Fibroblast of lung (primary cell): ENCODE measurements at regions not wholly inside any gene's neighbourhood (a gene's known extent, or its start where the extent isn't known, plus 50 kb on each side); places are given as distances from the start of the nearest gene placed in this dataset.

Experiments
- DNase-seq, 2 donors: peaks; one replicate each; pipeline versions ENCODE4 v3.0.0 to v3.0.0-alpha.2; 2010; ENCODE audit warnings: low read depth in 2 of 2
- H2AFZ ChIP-seq: 2 replicates; pipeline ENCODE4 v1.5.1; 2012; ENCODE audit warnings: low read length, control low read depth, inconsistent platforms
- H3K27ac ChIP-seq: 2 replicates; pipeline ENCODE4 v1.5.1; 2011; ENCODE audit warnings: low read length, control low read depth; ENCODE audit not compliant: insufficient read depth
- H3K27me3 ChIP-seq: 2 replicates; pipeline ENCODE4 v1.5.1; 2011; ENCODE audit warnings: mild to moderate bottlenecking, low read length; ENCODE audit not compliant: control insufficient read depth, insufficient read depth
- H3K36me3 ChIP-seq: 2 replicates; pipeline ENCODE4 v1.5.1; 2011; ENCODE audit warnings: low read length; ENCODE audit not compliant: control insufficient read depth, insufficient read depth
- H3K4me1 ChIP-seq: 2 replicates; pipeline ENCODE4 v1.5.1; 2011; ENCODE audit warnings: low read length; ENCODE audit not compliant: control insufficient read depth, insufficient read depth; ENCODE audit errors: extremely low read depth
- H3K4me2 ChIP-seq: 2 replicates; pipeline ENCODE4 v1.5.1; 2011; ENCODE audit warnings: low read length, control low read depth; ENCODE audit not compliant: insufficient read depth; ENCODE audit errors: extremely low read depth
- H3K4me3 ChIP-seq, 4 experiments: fragments of 200-600 bp in 1 of 4; sonication (generic) in 1 of 4; replicated peaks in 1 of 4; 2 replicates each; pipeline ENCODE4 v1.5.1; 2011 to 2016; ENCODE audit warnings: low read length in 4 of 4, low read depth in 3 of 4, mild to moderate bottlenecking in 3 of 4, control low read depth in 2 of 4, inconsistent platforms in 1 of 4, mixed read lengths in 1 of 4; ENCODE audit not compliant: insufficient read depth in 1 of 4; ENCODE audit errors: control extremely low read depth in 1 of 4
- H3K79me2 ChIP-seq: 2 replicates; pipeline ENCODE4 v1.5.1; 2012; ENCODE audit warnings: mild to moderate bottlenecking, low read length, inconsistent platforms; ENCODE audit not compliant: control insufficient read depth, insufficient read depth
- H3K9ac ChIP-seq: 2 replicates; pipeline ENCODE4 v1.5.1; 2011; ENCODE audit warnings: mild to moderate bottlenecking, low read length, control low read depth; ENCODE audit not compliant: insufficient read depth
- H3K9me3 ChIP-seq: 2 replicates; pipeline ENCODE4 v1.5.1; 2012; ENCODE audit warnings: low read depth, low read length; ENCODE audit not compliant: control insufficient read depth, insufficient read depth
- H4K20me1 ChIP-seq: 2 replicates; pipeline ENCODE4 v1.5.1; 2011; ENCODE audit warnings: low read length; ENCODE audit not compliant: control insufficient read depth, insufficient read depth; ENCODE audit errors: extremely low read depth
- EZH2 ChIP-seq: IDR thresholded peaks from 2 replicates; pipeline ENCODE4 v1.5.1; 2012; ENCODE audit warnings: low read length, control low read depth, mild to moderate bottlenecking; ENCODE audit errors: missing control alignments
- TF ChIP-seq, protein P1 (sequence below), 2 donors: IDR thresholded peaks in 1 of 2; conservative IDR thresholded peaks in 1 of 2; 1 replicate in 1 of 2; 2 replicates in 1 of 2; pipeline ENCODE4 v1.5.1; 2011 to 2012; ENCODE audit warnings: low read length in 2 of 2, control low read depth in 1 of 2, inconsistent platforms in 1 of 2, low read depth in 1 of 2, mild to moderate bottlenecking in 1 of 2

DNA sequence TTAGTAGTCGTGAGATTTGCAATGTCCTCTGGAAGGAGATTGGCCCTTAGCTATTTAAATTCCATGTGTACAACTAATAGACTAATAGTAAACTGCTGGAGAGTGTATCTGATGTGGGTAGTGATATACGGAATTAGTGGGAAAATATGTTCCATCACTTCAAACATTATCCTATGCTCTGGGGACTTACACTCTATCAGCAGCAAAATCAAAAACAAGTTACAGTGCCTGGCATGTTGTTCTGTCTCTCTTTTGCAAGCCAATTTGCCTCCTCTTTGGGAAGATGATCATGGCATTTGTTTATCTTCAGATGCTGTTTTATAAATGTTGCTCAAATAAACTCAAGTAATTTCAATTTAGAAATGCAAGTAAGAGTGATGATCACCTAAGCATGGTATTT, 311.9 kb upstream of the ACO1 start:
- no peak overlapping the region for H3K27ac ChIP-seq
- no peaks in the 10 kb centered on the region for H3K9me3 ChIP-seq
- H3K4me1 ChIP-seq = no peaks in the 10 kb centered on the region
- H3K4me2 ChIP-seq = no peak overlapping the region
- H3K4me3 ChIP-seq = no peak overlapping the region
- H3K27me3 ChIP-seq = no peaks in the 10 kb centered on the region
- no peak overlapping the region for H3K9ac ChIP-seq
- H3K79me2 ChIP-seq = no peaks in the 10 kb centered on the region
- H3K36me3 ChIP-seq = no peaks in the 10 kb centered on the region
- no peaks in the 10 kb centered on the region for H4K20me1 ChIP-seq
- DNase-seq = no peak
- no peak overlapping the region for H2AFZ ChIP-seq
- TF ChIP-seq, protein P1, sequence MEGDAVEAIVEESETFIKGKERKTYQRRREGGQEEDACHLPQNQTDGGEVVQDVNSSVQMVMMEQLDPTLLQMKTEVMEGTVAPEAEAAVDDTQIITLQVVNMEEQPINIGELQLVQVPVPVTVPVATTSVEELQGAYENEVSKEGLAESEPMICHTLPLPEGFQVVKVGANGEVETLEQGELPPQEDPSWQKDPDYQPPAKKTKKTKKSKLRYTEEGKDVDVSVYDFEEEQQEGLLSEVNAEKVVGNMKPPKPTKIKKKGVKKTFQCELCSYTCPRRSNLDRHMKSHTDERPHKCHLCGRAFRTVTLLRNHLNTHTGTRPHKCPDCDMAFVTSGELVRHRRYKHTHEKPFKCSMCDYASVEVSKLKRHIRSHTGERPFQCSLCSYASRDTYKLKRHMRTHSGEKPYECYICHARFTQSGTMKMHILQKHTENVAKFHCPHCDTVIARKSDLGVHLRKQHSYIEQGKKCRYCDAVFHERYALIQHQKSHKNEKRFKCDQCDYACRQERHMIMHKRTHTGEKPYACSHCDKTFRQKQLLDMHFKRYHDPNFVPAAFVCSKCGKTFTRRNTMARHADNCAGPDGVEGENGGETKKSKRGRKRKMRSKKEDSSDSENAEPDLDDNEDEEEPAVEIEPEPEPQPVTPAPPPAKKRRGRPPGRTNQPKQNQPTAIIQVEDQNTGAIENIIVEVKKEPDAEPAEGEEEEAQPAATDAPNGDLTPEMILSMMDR (conservative IDR thresholded peaks at IDR 0.05 in 1 of 2, IDR thresholded peaks at IDR 0.05 in 1 of 2; ENCODE audit: low read depth in 1 of 2, low read length in 2 of 2) = no peak
- TF ChIP-seq EZH2 = no peak

DNA sequence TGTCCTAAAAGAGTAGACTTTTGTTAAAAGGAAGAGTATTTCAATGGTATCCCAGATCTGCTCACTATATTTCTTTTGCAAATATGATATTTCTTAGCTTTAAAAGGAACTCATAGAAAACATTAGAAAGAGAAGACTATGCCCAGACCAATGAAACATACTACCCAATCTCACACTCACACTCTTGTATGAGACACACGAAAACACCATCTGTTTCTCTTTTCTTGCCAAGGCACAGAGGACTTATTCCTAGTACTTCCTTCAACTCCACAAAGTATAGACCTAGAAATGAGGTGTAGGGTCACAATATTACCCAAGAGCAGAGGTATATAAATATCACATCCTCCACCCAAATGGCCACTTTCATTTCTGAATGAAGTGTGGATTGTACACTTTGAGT, 292.4 kb upstream of the ACO1 start:
- no peak overlapping the region for H2AFZ ChIP-seq
- no peaks in the 10 kb centered on the region for H3K4me1 ChIP-seq
- no peaks in the 10 kb centered on the region for H3K79me2 ChIP-seq
- no peak for DNase-seq
- TF ChIP-seq, protein P1 (conservative IDR thresholded peaks at IDR 0.05 in 1 of 2, IDR thresholded peaks at IDR 0.05 in 1 of 2; ENCODE audit: low read depth in 1 of 2, low read length in 2 of 2) = no peak
- no peak for TF ChIP-seq EZH2
- H3K4me3 ChIP-seq = no peak overlapping the region
- no peaks in the 10 kb centered on the region for H3K36me3 ChIP-seq
- H4K20me1 ChIP-seq = no peaks in the 10 kb centered on the region
- no peaks in the 10 kb centered on the region for H3K27me3 ChIP-seq
- no peak overlapping the region for H3K9ac ChIP-seq
- H3K27ac ChIP-seq = no peak overlapping the region
- no peaks in the 10 kb centered on the region for H3K9me3 ChIP-seq
- H3K4me2 ChIP-seq = no peak overlapping the region

DNA sequence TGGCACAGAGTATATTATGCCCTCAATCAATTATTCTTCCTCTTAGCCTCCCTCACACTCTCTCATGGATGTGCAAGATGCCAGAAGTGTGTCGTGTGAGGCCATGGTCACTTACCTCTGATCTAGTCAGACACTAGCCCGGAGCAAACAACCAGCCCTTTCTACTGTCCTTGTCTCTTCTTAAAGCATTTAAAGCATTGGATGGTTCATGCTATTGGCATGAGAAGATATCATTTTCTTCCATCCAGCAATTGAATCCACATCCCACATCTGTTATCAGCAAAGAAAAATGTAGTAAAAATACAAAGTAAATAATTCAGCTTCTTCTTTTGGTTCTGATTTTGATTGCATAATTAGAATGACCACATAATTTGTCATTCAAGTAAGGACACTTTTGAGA, 267.2 kb upstream of the ACO1 start:
- Histone ChIP-seq H3K27me3 (no peaks in the 10 kb centered on the region), H3K79me2 (no peaks in the 10 kb centered on the region), H2AFZ (no peak overlapping the region), H3K4me2 (no peak overlapping the region), H4K20me1 (no peaks in the 10 kb centered on the region), H3K9ac (no peak overlapping the region), H3K27ac (no peak overlapping the region), H3K4me3 (no peak overlapping the region), H3K36me3 (no peaks in the 10 kb centered on the region), H3K4me1 (no peaks in the 10 kb centered on the region), H3K9me3 (no peaks in the 10 kb centered on the region)
- DNase-seq = no peak
- no peak for TF ChIP-seq EZH2
- TF ChIP-seq, protein P1 (conservative IDR thresholded peaks at IDR 0.05 in 1 of 2, IDR thresholded peaks at IDR 0.05 in 1 of 2; ENCODE audit: low read depth in 1 of 2, low read length in 2 of 2) = no peak
